Common myeloid progenitor, CD34-positive (primary cell): ENCODE measurements at regions not wholly inside any gene's neighbourhood (a gene's known extent, or its start where the extent isn't known, plus 50 kb on each side); places are given as distances from the start of the nearest gene placed in this dataset.
A peak's percentile ranks its signal among the peaks of the same experiment; 100 is the strongest.

ENCODE experiments used
- CTCF ChIA-PET: fragments of 350-600 bp; sonication (Branson Sonifier 250); formaldehyde crosslinking; loops from one replicate; lab custom pipeline; 2021; ENCODE audit warnings: antibody characterized with exemption; lab: Charles Lee
- POLR2A ChIA-PET: fragments of 350-600 bp; sonication (Branson Sonifier 250); formaldehyde crosslinking; loops from one replicate; lab custom pipeline; 2021; ENCODE audit warnings: antibody characterized with exemption; lab: Charles Lee
- DNase-seq, 3 donors: peaks; one replicate each; pipeline versions ENCODE4 v3.0.0 to v3.0.0-alpha.2; 2013
- H3K27ac ChIP-seq, 2 experiments: 1 replicate in 1 of 2; 2 replicates in 1 of 2; pipeline ENCODE4 v1.7.0; 2013; ENCODE audit warnings: inconsistent platforms in 2 of 2, low read length in 2 of 2, mild to moderate bottlenecking in 2 of 2, low read depth in 1 of 2, moderate library complexity in 1 of 2; ENCODE audit not compliant: severe bottlenecking in 2 of 2, insufficient read depth in 1 of 2, poor library complexity in 1 of 2
- H3K27me3 ChIP-seq, 5 experiments: replicated peaks in 2 of 5; 1 replicate in 3 of 5; 2 replicates in 2 of 5; pipeline versions ENCODE4 v1.6.1 to v1.7.0; 2013; ENCODE audit warnings: low read length in 4 of 5, mild to moderate bottlenecking in 2 of 5, moderate library complexity in 2 of 5, inconsistent platforms in 1 of 5; ENCODE audit not compliant: insufficient read depth in 5 of 5, control insufficient read depth in 4 of 5
- H3K36me3 ChIP-seq, 4 experiments: 1 replicate in 2 of 4; 2 replicates in 2 of 4; pipeline versions ENCODE4 v1.6.1 to v1.7.0; 2013; ENCODE audit warnings: low read length in 3 of 4, control low read depth in 1 of 4, mild to moderate bottlenecking in 1 of 4; ENCODE audit not compliant: control insufficient read depth in 4 of 4, insufficient read depth in 4 of 4
- H3K4me1 ChIP-seq, 4 experiments: 1 replicate in 3 of 4; 2 replicates in 1 of 4; pipeline versions ENCODE4 v1.6.1 to v1.7.1; 2013; ENCODE audit warnings: low read length in 3 of 4, mild to moderate bottlenecking in 3 of 4, control low read depth in 1 of 4, inconsistent platforms in 1 of 4, moderate library complexity in 1 of 4; ENCODE audit not compliant: control insufficient read depth in 4 of 4, insufficient read depth in 4 of 4; ENCODE audit errors: control extremely low read depth in 1 of 4
- H3K4me3 ChIP-seq, 7 experiments: 1 replicate in 4 of 7; 2 replicates in 3 of 7; pipeline versions ENCODE4 v1.5.1 to v1.7.0; 2013; ENCODE audit warnings: mild to moderate bottlenecking in 7 of 7, low read length in 6 of 7, moderate library complexity in 6 of 7, inconsistent platforms in 2 of 7, low read depth in 2 of 7, control low read depth in 1 of 7; ENCODE audit not compliant: insufficient read depth in 4 of 7, control insufficient read depth in 1 of 7; ENCODE audit errors: extremely low read depth in 1 of 7
- H3K9me3 ChIP-seq, 5 experiments: 1 replicate in 4 of 5; 2 replicates in 1 of 5; pipeline versions ENCODE4 v1.6.1 to v1.7.1; 2013; ENCODE audit warnings: low read length in 4 of 5, mild to moderate bottlenecking in 2 of 5, inconsistent platforms in 1 of 5, low read depth in 1 of 5, moderate library complexity in 1 of 5; ENCODE audit not compliant: control insufficient read depth in 4 of 5, insufficient read depth in 2 of 5; ENCODE audit errors: control extremely low read depth in 1 of 5
- WGBS: methylation state at CpG from one replicate; pipeline ENCODE4 v1.1.5; 2013; ENCODE audit not compliant: insufficient coverage; 5-methylcytosine and 5-hydroxymethylcytosine counted together

- Histone ChIP-seq H3K36me3 (no peaks in the 10 kb centered on the region), H3K4me3 (no peak overlapping the region), H3K27me3 (peaks cover 0 to 5% (median 0%) of the 10 kb centered on the region in 5 experiments), H3K4me1 (no peaks in the 10 kb centered on the region), H3K27ac (no peak overlapping the region), H3K9me3 (no peaks in the 10 kb centered on the region)
- POLR2A ChIA-PET: no interaction called here
- 66% methylated on average over 3 of the region's 4 CpGs for WGBS
- DNase-seq: no peak
- CTCF ChIA-PET: no interaction called here
Measured at GRCh38 chr22:48169227-48169626, 1406.8 kb downstream of the TBC1D22A start.

DNA sequence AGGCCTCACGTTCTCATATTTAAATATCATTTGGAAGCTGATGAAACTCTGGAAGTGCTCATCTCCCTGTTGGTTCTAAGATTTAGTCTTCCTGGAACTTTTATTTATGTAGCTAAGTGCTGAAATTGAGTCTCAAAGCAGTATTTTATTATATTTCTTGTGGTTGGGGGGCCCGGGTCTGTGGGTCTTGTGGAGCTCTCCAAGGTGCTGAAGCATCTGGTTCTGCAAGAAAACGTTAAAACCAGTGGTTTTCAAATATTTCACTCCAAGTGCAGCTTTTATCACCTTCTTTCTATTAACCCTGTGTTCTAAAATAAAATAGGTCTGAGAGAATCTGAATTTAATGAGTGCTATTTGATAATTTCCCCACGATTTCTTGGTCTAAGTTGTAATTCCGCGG is 1404.8 kb downstream of the TBC1D22A start:
- no peak overlapping the region for H3K4me3 ChIP-seq
- CTCF ChIA-PET: interaction anchor here (0.8 kb wide), 1 partner anchor 10 kb away, joined by 3 read pairs; no protein-coding TSS in a partner anchor
- no peaks in the 10 kb centered on the region for H3K9me3 ChIP-seq
- POLR2A ChIA-PET: no interaction called here
- DNase-seq: peak; percentile 7 to 53 (median 48)
- H3K4me1 ChIP-seq: no peaks in the 10 kb centered on the region
- H3K36me3 ChIP-seq: no peaks in the 10 kb centered on the region
- H3K27me3 ChIP-seq: peaks cover 0 to 3% (median 0%) of the 10 kb centered on the region in 5 experiments
- H3K27ac ChIP-seq: no peak overlapping the region
- WGBS: 82% methylated on average over 4 of the region's 6 CpGs

GRCh38 chr22:48161298-48161697 is 1398.8 kb downstream of the TBC1D22A start:
- Histone ChIP-seq H3K36me3 (no peaks in the 10 kb centered on the region), H3K4me1 (no peaks in the 10 kb centered on the region), H3K27ac (no peak overlapping the region), H3K4me3 (no peak overlapping the region), H3K27me3 (peaks cover 0 to 5% (median 0%) of the 10 kb centered on the region in 5 experiments), H3K9me3 (no peaks in the 10 kb centered on the region)
- ChIA-PET POLR2A (no interaction called here), CTCF (no interaction called here)
- WGBS: 90% methylated on average over 2 of the region's 4 CpGs
- no peak for DNase-seq

DNA sequence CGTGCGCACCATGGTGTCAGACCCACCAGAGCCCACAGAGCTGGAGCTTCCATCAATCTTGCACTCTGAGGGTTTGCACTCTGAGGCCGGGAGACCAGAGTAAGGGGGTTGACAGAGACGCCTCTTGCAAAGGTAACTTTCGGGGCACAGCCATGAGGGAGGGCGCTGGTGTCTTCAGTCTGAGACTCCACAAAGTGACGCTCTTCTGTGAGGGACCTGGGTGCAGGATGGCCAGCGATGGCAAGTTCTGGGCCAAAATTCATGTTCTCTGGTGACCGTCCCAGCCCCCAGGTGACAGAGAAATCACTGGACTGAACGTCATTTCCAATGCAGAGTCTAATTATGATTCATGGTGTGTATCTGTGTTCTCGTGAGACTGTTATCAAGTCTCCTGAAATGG is 1395.2 kb downstream of the TBC1D22A start:
- ChIA-PET POLR2A (no interaction called here), CTCF (no interaction called here)
- Histone ChIP-seq H3K27ac (no peak overlapping the region), H3K36me3 (no peaks in the 10 kb centered on the region), H3K9me3 (no peaks in the 10 kb centered on the region), H3K4me1 (no peaks in the 10 kb centered on the region), H3K4me3 (no peak overlapping the region), H3K27me3 (peaks cover 0 to 2% (median 0%) of the 10 kb centered on the region in 5 experiments)
- DNase-seq: no peak
- WGBS: 98% methylated on average over 10 of the region's 11 CpGs

DNA sequence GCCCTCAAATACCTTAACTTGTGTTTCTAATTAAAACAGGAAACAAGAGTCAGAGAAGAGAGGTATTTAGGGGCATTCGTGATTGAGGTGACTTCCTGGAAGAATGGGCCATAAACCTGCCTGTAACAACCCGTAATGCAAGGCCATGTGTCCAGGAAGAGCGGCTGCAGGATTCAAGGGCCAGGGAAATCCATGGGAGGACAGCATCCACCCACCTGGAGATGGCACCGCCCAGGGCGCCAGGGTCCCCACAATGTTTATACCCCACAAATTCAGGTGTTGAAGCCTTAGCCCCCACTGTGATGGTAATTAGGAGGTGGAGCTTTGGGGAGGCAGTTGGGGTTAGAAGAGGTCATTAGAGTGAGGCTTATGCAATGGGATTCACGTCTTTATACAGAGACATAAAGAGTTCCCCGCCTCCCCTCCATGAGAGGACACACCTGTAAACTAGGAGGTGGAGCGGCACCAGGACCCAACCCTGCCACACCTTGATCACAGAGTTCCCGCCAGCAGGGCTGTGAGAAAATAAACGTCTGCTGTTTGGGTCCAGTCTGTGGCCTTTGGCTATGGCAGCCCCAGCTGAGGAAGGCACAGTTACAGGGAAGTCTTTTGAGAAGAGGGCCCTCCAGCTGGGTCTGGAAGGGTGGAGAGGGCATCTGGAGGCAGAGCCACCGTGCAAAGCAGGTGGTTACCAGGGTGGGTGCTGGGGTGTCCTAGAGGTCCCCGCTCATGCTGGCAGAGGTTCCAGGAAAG is 1394.3 kb downstream of the TBC1D22A start:
- Histone ChIP-seq H3K4me3 (no peak overlapping the region), H3K27me3 (peaks cover 0 to 2% (median 0%) of the 10 kb centered on the region in 5 experiments), H3K4me1 (peaks cover 0 to 4% (median 3%) of the 10 kb centered on the region in 4 experiments), H3K27ac (no peak overlapping the region), H3K36me3 (no peaks in the 10 kb centered on the region), H3K9me3 (no peaks in the 10 kb centered on the region)
- no peak for DNase-seq
- 83% methylated on average over 10 of the region's 12 CpGs for WGBS
- CTCF ChIA-PET: no interaction called here
- POLR2A ChIA-PET: no interaction called here

DNA sequence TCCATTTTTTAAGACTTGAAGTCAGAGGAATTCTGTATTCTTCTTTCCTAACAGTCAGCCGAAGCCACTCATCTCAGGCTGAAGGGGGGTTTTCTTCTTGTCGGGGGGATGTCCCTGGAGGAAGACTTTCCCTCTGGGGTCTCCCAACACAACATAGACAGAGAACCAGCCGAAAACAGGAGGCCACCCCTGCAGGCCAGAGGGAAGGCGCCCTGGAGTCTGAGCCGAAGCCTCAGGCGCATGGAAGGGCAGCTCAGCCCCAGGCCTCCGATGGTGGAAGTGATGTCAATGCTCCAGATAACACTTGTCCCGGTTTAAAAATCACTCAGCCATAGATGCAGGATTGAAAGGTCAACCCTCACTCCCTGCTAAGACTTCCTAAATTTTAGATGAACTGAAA is 1393.0 kb downstream of the TBC1D22A start:
- Histone ChIP-seq H3K4me3 (no peak overlapping the region), H3K27me3 (peaks cover 0 to 2% (median 0%) of the 10 kb centered on the region in 5 experiments), H3K9me3 (no peaks in the 10 kb centered on the region), H3K27ac (no peak overlapping the region), H3K36me3 (no peaks in the 10 kb centered on the region), H3K4me1 (peaks cover 0 to 6% (median 3%) of the 10 kb centered on the region in 4 experiments)
- ChIA-PET CTCF (no interaction called here), POLR2A (no interaction called here)
- DNase-seq: no peak
- 99% methylated on average over 7 of the region's 8 CpGs for WGBS

GRCh38 chr22:48154943-48155240 is 1392.4 kb downstream of the TBC1D22A start:
- CTCF ChIA-PET: no interaction called here
- no peak for DNase-seq
- Histone ChIP-seq H3K36me3 (no peaks in the 10 kb centered on the region), H3K4me3 (no peak overlapping the region), H3K27ac (no peak overlapping the region), H3K27me3 (peaks cover 0 to 2% (median 0%) of the 10 kb centered on the region in 5 experiments), H3K4me1 (peaks cover 0 to 6% (median 3%) of the 10 kb centered on the region in 4 experiments), H3K9me3 (no peaks in the 10 kb centered on the region)
- 98% methylated on average over 8 of the region's 8 CpGs for WGBS
- POLR2A ChIA-PET: no interaction called here
